Fibroblast of the aortic adventitia (primary cell): ENCODE measurements at regions not wholly inside any gene's neighbourhood (a gene's known extent, or its start where the extent isn't known, plus 50 kb on each side); places are given as distances from the start of the nearest gene placed in this dataset.

Experiments
- DNase-seq: peaks from one replicate; pipeline ENCODE4 v3.0.0-alpha.2; 2010; ENCODE audit warnings: low read depth
- H3K4me3 ChIP-seq: 2 replicates; pipeline ENCODE4 v1.5.1; 2011; ENCODE audit warnings: low read depth, mild to moderate bottlenecking, control low read depth, low read length, moderate library complexity
- TF ChIP-seq, protein P1 (sequence below): IDR thresholded peaks from 2 replicates; pipeline ENCODE4 v1.5.1; 2011; ENCODE audit warnings: mild to moderate bottlenecking, low read length, control low read depth, inconsistent platforms; ENCODE audit not compliant: insufficient read depth

GRCh38 chr7:46955531-46955930 lies 626.4 kb downstream of the TNS3 start:
- H3K4me3 ChIP-seq, result no peak overlapping the region
- TF ChIP-seq, protein P1, sequence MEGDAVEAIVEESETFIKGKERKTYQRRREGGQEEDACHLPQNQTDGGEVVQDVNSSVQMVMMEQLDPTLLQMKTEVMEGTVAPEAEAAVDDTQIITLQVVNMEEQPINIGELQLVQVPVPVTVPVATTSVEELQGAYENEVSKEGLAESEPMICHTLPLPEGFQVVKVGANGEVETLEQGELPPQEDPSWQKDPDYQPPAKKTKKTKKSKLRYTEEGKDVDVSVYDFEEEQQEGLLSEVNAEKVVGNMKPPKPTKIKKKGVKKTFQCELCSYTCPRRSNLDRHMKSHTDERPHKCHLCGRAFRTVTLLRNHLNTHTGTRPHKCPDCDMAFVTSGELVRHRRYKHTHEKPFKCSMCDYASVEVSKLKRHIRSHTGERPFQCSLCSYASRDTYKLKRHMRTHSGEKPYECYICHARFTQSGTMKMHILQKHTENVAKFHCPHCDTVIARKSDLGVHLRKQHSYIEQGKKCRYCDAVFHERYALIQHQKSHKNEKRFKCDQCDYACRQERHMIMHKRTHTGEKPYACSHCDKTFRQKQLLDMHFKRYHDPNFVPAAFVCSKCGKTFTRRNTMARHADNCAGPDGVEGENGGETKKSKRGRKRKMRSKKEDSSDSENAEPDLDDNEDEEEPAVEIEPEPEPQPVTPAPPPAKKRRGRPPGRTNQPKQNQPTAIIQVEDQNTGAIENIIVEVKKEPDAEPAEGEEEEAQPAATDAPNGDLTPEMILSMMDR, result no peak

GRCh38 chr7:46954181-46954580 lies 627.7 kb downstream of the TNS3 start:
- no peak for DNase-seq
- TF ChIP-seq, protein P1, result no peak
- no peak overlapping the region for H3K4me3 ChIP-seq

More at GRCh38 chr7:46955531-46955930, 626.4 kb downstream of the TNS3 start:
- no peak for DNase-seq

- no peak overlapping the region for H3K4me3 ChIP-seq
- no peak for DNase-seq
- TF ChIP-seq, protein P1, result no peak
Measured at GRCh38 chr7:46953008-46953407, 628.9 kb downstream of the TNS3 start.

GRCh38 chr7:46949270-46949931 lies 632.5 kb downstream of the TNS3 start:
- TF ChIP-seq, protein P1, result no peak
- DNase-seq, result no peak
- no peak overlapping the region for H3K4me3 ChIP-seq

DNA sequence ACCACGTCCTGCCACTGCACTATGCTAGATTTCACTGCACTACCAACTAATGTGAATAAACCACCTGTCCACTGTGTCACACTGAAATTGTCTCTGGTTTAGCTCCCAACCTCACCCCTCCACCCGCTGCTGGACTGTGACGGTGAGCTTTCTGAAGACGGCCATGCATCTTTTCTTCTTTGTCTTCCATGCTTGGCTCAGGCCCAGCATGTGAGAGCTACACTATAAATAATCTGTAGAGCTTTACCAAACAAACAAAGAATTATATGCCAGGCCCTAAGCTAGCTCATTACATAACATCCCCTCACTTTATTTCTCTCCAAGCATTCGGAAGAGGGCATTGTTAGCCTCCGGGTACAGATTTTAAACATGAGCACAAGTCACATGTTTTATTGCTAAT lies 633.2 kb downstream of the TNS3 start:
- TF ChIP-seq, protein P1, result no peak

GRCh38 chr7:46945328-46945727 lies 636.6 kb downstream of the TNS3 start:
- TF ChIP-seq, protein P1, result no peak
- DNase-seq, result peak; percentile 36
- H3K4me3 ChIP-seq, result no peak overlapping the region

More for the DNA sequence above, 633.2 kb downstream of the TNS3 start:
- no peak overlapping the region for H3K4me3 ChIP-seq
- DNase-seq, result no peak

- DNase-seq, result no peak
Measured at GRCh38 chr7:46943996-46944395, 637.9 kb downstream of the TNS3 start.

More at GRCh38 chr7:46943996-46944395, 637.9 kb downstream of the TNS3 start:
- TF ChIP-seq, protein P1, result no peak
- no peak overlapping the region for H3K4me3 ChIP-seq
